HEK293T (cell line): ENCODE measurements at regions not wholly inside any gene's neighbourhood (a gene's known extent, or its start where the extent isn't known, plus 50 kb on each side); places are given as distances from the start of the nearest gene placed in this dataset.

Experiments used
- CTCF ChIA-PET: fragments of 350-600 bp; formaldehyde crosslinking; extraction: SDS; loops from one replicate; lab custom pipeline; 2021; ENCODE audit warnings: antibody characterized with exemption, inconsistent platforms; lab: Yijun Ruan, JAX
- POLR2A ChIA-PET: fragments of 350-600 bp; formaldehyde crosslinking; extraction: SDS; loops from one replicate; lab custom pipeline; 2020; ENCODE audit warnings: antibody characterized with exemption, inconsistent platforms; lab: Yijun Ruan, JAX
- DNase-seq: peaks from one replicate; pipeline ENCODE4 v3.0.0; 2012; ENCODE audit warnings: mixed read lengths; ENCODE audit errors: extremely low spot score
- ARNT ChIP-seq: fragments of 450-650 bp; IDR thresholded peaks from 2 replicates; pipeline ENCODE4 v1.6.1; 2017; ENCODE audit warnings: mild to moderate bottlenecking
- BHLHE40 ChIP-seq: fragments of 450-650 bp; IDR thresholded peaks from 2 replicates; pipeline ENCODE4 v1.6.1; 2016; ENCODE audit warnings: mild to moderate bottlenecking, moderate library complexity, borderline replicate concordance
- CTBP1 ChIP-seq: fragments of 450-650 bp; IDR thresholded peaks from 2 replicates; pipeline ENCODE4 v1.6.1; 2016; ENCODE audit warnings: borderline replicate concordance
- ELF4 ChIP-seq: fragments of 450-650 bp; IDR thresholded peaks from 2 replicates; pipeline ENCODE4 v1.6.1; 2017; ENCODE audit warnings: antibody characterized with exemption
- FOXA1 ChIP-seq: fragments of 450-650 bp; IDR thresholded peaks from 2 replicates; pipeline ENCODE4 v1.6.1; 2016; ENCODE audit warnings: mild to moderate bottlenecking
- FOXK2 ChIP-seq: fragments of 450-650 bp; IDR thresholded peaks from 2 replicates; pipeline ENCODE4 v1.6.1; 2016; ENCODE audit warnings: mild to moderate bottlenecking
- FOXM1 ChIP-seq: fragments of 450-650 bp; IDR thresholded peaks from 2 replicates; pipeline ENCODE4 v1.6.1; 2017; ENCODE audit warnings: mild to moderate bottlenecking, borderline replicate concordance
- HDGF ChIP-seq: fragments of 450-650 bp; IDR thresholded peaks from 2 replicates; pipeline ENCODE4 v1.6.1; 2017; ENCODE audit warnings: antibody characterized with exemption, borderline replicate concordance
- L3MBTL2 ChIP-seq: fragments of 450-650 bp; conservative IDR thresholded peaks from 2 replicates; pipeline ENCODE4 v1.6.1; 2016; ENCODE audit warnings: mild to moderate bottlenecking
- LEF1 ChIP-seq: fragments of 450-650 bp; IDR thresholded peaks from 2 replicates; pipeline ENCODE4 v1.6.1; 2017; ENCODE audit warnings: mild to moderate bottlenecking, borderline replicate concordance
- NFRKB ChIP-seq: fragments of 450-650 bp; IDR thresholded peaks from 2 replicates; pipeline ENCODE4 v1.6.1; 2016; ENCODE audit warnings: mild to moderate bottlenecking, moderate library complexity
- SP1 ChIP-seq: fragments of 450-650 bp; IDR thresholded peaks from 2 replicates; pipeline ENCODE4 v1.6.1; 2017
- SUZ12 ChIP-seq: fragments of 450-650 bp; IDR thresholded peaks from 2 replicates; pipeline ENCODE4 v1.6.1; 2016; ENCODE audit warnings: mild to moderate bottlenecking
- TARDBP ChIP-seq: fragments of 450-650 bp; IDR thresholded peaks from 2 replicates; pipeline ENCODE4 v1.6.1; 2016
- ZNF384 ChIP-seq: fragments of 450-650 bp; IDR thresholded peaks from 2 replicates; pipeline ENCODE4 v1.6.1; 2016
- TF ChIP-seq, protein P1 (sequence below): fragments of 450-650 bp; IDR thresholded peaks from 2 replicates; pipeline ENCODE4 v1.6.1; 2016

DNA sequence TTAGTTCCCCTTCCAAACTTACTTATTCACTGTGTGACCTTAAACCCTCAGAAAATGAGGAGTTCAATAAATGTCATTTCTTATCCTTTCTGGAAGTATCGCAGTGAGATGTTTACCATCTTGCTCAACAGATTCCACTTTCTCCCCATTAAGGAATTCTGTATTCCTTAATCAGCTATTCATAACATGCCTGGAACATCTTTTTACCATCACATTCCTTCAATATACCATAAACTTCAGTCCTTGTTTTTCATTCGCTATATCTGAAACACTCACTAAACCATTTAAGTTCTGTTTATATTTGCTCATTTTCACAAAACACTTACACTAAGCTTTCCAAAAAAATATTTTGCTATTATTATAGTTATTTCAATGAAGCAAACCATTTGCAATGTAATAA lies 1158.6 kb downstream of the CDH12 start:
- POLR2A ChIA-PET, result no interaction called here
- CTCF ChIA-PET, result no interaction called here
- TF ChIP-seq, protein P1, sequence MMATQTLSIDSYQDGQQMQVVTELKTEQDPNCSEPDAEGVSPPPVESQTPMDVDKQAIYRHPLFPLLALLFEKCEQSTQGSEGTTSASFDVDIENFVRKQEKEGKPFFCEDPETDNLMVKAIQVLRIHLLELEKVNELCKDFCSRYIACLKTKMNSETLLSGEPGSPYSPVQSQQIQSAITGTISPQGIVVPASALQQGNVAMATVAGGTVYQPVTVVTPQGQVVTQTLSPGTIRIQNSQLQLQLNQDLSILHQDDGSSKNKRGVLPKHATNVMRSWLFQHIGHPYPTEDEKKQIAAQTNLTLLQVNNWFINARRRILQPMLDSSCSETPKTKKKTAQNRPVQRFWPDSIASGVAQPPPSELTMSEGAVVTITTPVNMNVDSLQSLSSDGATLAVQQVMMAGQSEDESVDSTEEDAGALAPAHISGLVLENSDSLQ, result no peak
- TF ChIP-seq NFRKB (no peak), FOXK2 (no peak), SP1 (no peak), CTBP1 (no peak), TARDBP (no peak), L3MBTL2 (no peak), BHLHE40 (no peak), ZNF384 (no peak), SUZ12 (no peak), ELF4 (no peak), HDGF (no peak), ARNT (no peak), FOXA1 (no peak), LEF1 (no peak), FOXM1 (no peak)
- no peak for DNase-seq

DNA sequence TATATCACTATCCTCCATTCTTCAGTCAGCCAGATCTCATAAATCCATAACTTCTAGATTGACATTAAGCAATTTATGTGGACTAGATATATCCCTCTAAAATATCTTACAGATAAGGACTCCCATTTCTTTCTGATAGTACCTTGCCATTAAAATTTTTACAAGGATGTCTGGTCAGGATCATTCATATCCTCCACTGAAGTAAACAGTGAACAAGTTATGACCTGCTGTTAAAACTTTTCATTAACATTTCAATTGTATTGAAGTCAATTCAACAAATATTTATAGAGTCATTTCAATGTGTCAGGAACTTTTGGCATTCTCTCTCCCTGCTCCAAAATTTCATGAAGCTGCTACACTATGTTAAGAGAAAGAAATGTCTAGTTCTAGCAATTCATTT lies 1159.6 kb downstream of the CDH12 start:
- DNase-seq, result no peak
- CTCF ChIA-PET, result no interaction called here
- TF ChIP-seq LEF1 (no peak), ELF4 (no peak), HDGF (no peak), FOXM1 (no peak), L3MBTL2 (no peak), SUZ12 (no peak), NFRKB (no peak), BHLHE40 (no peak), FOXA1 (no peak), CTBP1 (no peak), ARNT (no peak), SP1 (no peak), ZNF384 (no peak)
- TF ChIP-seq, protein P1, result no peak
- POLR2A ChIA-PET, result no interaction called here

DNA sequence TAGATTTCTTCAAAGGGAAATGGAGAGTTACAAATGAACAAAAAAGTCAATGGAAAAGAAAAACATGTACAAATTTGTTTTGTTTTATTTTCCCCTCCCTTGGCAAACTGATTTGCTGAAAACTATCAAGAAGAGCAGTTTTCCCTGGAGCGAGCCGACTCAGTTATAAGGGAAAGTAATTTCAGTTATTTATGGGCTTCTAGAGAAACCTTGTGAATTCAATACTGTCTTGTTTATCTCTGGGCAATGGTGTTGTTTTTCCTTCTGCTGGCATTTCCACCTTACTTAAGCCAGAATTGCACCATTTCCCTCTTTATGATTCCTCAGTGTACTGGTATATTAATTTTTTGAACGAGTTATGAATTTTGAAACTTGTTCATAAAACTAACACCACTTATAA lies 1163.6 kb downstream of the CDH12 start:
- POLR2A ChIA-PET, result no interaction called here
- CTCF ChIA-PET, result no interaction called here
- DNase-seq, result no peak
- TF ChIP-seq L3MBTL2, result no peak
- no peak for TF ChIP-seq CTBP1
- no peak for TF ChIP-seq HDGF
- no peak for TF ChIP-seq NFRKB
- TF ChIP-seq FOXA1, result no peak
- no peak for TF ChIP-seq FOXK2
- TF ChIP-seq TARDBP, result no peak
- no peak for TF ChIP-seq FOXM1
- no peak for TF ChIP-seq LEF1
- TF ChIP-seq ZNF384, result no peak
- no peak for TF ChIP-seq ARNT
- TF ChIP-seq ELF4, result no peak
- no peak for TF ChIP-seq BHLHE40

DNA sequence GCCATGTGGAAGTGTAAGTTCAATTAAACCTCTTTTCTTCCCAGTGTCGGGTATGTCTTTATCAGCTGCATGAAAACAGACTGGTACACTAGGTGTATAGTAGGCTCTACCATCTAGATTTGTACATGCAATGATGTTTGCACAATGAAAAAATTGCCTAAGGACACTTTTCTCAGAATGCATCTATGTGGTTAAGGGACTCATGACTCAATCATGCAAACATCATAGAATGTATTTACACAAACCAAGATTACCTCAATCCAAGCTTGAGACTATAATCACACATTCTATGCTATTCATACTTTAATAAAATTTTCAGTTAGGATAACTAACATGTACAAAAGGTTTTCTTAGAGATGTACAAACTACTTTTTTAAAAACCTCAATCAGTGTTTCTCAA lies 1164.5 kb downstream of the CDH12 start:
- no peak for DNase-seq
- no peak for TF ChIP-seq NFRKB
- no peak for TF ChIP-seq SUZ12
- no peak for TF ChIP-seq ELF4
- no peak for TF ChIP-seq FOXM1
- TF ChIP-seq HDGF, result no peak
- TF ChIP-seq, protein P1, result no peak
- TF ChIP-seq TARDBP, result no peak
- no peak for TF ChIP-seq BHLHE40
- no peak for TF ChIP-seq L3MBTL2
- no peak for TF ChIP-seq FOXK2
- TF ChIP-seq SP1, result no peak
- ChIA-PET POLR2A (no interaction called here), CTCF (no interaction called here)

DNA sequence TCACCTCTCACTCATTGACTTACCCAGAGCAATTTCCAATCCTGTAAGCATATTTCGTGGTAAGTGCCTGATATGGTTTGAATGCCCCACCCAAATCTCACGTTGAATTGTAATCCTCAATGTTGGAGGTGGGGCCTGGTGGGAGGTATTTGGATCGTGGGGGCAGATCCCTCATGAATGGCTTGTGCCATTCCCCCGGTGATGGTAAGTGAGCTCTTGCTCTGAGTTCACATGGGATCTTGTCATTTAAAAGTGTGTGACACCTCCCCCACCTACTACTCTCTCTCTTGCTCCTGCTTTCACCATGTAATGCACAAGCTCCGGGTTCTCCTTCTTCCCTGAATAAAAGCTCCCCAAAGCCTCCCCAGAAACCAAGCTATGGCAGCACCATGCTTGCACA lies 1165.5 kb downstream of the CDH12 start:
- POLR2A ChIA-PET, result interaction anchor here (0.6 kb wide), 1 partner anchor 113 kb away, joined by 3 read pairs; no protein-coding TSS in a partner anchor
- CTCF ChIA-PET, result no interaction called here
- TF ChIP-seq, protein P1, result no peak
- TF ChIP-seq ZNF384 (no peak), SP1 (no peak), L3MBTL2 (no peak), NFRKB (no peak), CTBP1 (no peak), ARNT (no peak), FOXA1 (no peak), FOXK2 (no peak), ELF4 (no peak), FOXM1 (no peak), TARDBP (no peak), BHLHE40 (no peak), SUZ12 (no peak)
- DNase-seq, result no peak

DNA sequence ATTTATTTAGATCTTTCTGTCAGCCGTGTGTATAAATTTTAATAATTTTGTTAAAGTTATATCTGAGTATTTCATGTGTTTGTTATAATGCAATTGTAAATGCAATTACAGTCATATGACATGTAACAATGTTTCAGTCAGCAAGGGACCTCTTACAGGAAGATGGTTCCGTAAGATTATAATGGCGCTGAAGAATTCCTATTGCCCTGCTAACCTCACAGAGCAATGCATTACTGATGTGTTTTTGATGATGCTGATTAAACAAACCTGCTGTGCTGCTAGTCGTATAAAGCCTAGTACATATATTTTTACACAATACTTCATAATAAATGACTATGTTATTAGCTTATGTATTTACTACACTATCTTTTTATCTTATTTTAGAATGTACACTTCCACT lies 1166.4 kb downstream of the CDH12 start:
- TF ChIP-seq SUZ12 (no peak), TARDBP (no peak), SP1 (no peak), L3MBTL2 (no peak), HDGF (no peak), CTBP1 (no peak), ARNT (no peak)
- TF ChIP-seq, protein P1, result no peak
- DNase-seq, result no peak
- CTCF ChIA-PET, result no interaction called here

More for the DNA sequence above, 1166.4 kb downstream of the CDH12 start:
- POLR2A ChIA-PET, result no interaction called here
